ENCODE measurements at regions not wholly inside any gene's neighbourhood (a gene's known extent, or its start where the extent isn't known, plus 50 kb on each side); places are given as distances from the start of the nearest gene placed in this dataset.
A peak's percentile ranks its signal among the peaks of the same experiment; 100 is the strongest.

GRCh38 chr20:39602649-39603048, 640.5 kb downstream of the DHX35 start:
- DNase-seq, result no peak

GRCh38 chr20:39600871-39601270, 638.7 kb downstream of the DHX35 start:
- DNase-seq, result no peak

GRCh38 chr20:39600156-39600555, 638.0 kb downstream of the DHX35 start:
- DNase-seq, result no peak

DNA sequence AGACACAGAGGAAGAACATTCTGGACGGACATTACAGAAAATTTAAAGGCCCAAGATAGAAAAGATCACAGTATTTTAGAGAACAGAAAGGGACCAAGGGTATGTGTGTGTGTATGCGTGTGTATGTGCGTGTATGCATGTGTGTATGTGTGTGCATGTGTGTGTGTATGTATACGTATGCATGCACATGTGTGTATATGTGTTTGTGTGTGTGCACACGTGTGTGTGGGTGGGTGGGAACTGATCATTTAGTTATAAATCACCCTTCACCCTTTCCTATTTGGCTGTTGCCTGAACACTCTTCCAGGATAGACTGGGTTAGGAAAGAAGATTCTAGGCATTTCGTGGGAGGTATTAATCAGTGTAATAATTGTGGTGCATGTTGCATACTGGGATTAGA, 634.4 kb downstream of the DHX35 start:
- DNase-seq, result no peak

- no peak for DNase-seq
These were observed 630.2 kb downstream of the DHX35 start for GRCh38 chr20:39592371-39592770.

DNA sequence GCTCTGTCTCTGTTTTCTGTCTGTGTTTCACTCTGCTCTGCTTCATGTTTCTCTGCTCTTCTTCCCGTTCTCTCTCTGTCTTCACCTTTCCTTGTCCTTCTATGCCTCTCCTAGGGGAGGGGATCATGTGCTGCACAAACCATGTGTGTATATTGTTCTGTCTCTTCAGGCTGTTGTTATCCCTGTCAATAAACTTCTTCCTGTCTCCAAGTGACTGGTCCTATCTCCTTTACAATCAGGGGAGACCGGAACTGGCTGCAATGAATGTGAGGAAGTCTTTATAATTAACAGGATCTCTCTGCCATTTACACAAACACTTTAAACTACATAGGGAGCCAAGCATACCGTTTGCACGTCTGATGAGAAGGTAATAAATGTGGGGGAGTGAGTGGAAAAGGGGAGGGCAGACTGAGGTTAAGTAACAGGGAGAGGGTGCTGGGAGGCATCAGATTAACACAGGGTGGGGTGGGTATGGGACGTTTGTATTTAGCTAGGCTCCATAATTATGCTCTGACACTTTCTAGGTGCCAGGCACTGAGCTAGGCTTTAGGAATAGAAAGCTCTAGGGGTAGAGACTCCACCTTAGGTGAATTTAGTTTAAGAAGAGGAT, 626.1 kb downstream of the DHX35 start:
- peak; percentile 82 for DNase-seq

DNA sequence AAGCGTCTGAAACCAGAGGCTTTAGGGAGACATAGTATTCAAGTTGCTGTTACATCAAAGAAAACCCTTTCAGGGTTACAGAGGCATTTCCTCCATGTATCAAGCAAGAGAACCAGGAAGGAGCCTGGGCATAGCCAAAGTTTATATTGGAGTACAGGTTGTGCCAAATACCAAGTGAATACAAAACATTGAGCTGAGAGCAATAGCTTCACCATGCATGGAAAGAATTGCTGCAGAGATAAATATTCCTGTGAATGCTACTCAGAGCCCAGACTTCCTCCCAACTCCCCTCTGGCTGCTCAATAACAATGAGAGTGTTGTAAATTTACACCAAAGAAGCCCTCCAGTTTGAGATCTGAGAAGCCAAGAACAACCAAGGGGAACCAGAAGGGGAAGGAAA, 618.9 kb downstream of the DHX35 start:
- DNase-seq, result no peak

DNA sequence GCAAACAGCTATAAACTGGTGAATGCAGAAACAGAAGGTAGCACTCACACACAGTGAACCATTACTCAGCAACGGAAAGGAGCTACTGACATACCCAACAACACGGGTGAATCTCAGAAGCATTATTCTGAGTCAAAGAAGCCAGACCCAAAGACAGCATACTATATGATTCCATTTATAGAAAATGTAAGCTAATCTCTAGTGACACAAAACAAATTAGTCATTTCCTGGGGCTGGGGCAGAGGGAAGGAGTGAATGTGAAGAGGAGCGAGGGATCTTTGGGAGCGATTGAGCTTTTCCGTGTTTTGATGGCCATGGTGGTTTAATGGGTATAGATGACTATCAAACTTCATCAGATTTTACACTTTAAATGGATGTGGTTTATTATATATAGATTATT, 614.6 kb downstream of the DHX35 start:
- DNase-seq, result no peak

DNA sequence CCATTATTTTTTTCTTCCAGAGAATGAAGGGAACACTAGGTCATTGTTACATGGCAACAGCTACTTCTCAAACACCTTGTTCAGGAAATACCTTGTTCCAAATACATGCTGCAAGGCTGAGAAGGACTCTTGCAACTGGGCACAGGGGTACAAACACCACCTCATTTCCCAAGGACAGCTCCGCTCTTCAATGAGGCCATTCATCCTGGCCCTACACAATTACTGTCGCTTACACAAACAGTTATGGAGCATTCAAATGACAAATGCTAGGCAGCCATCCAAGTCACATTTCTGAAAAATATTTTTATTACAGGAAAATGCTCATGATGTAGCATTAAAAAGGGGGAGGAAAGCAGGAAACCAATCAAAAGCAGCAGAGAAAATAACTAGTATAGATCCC, 611.9 kb downstream of the DHX35 start:
- peak; percentile 50 for DNase-seq

- no peak for DNase-seq
These were observed 609.0 kb downstream of the DHX35 start for GRCh38 chr20:39571171-39571570.

GRCh38 chr20:39568109-39568508, 606.0 kb downstream of the DHX35 start:
- no peak for DNase-seq

DNA sequence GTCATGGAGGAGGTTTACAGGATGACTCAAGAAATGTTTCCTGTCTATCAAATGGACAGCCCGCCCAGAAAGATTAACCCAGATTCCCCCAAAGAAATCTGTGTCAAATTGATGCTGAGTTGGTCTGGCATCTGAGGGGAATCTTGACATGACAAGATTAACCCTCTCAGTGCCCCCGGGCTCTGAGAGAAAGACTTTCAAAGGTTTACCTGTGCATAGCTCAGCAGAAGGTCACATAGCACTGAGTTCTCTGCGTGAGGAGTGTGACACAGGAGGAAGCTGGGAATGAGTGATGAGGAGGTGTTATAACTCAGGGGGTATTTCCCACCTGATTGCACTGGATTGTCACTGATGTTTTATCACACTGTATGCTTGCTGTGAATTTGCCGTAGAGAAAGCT, 601.2 kb downstream of the DHX35 start:
- no peak for DNase-seq

GRCh38 chr20:39554341-39554740, 592.2 kb downstream of the DHX35 start:
- no peak for DNase-seq

DNA sequence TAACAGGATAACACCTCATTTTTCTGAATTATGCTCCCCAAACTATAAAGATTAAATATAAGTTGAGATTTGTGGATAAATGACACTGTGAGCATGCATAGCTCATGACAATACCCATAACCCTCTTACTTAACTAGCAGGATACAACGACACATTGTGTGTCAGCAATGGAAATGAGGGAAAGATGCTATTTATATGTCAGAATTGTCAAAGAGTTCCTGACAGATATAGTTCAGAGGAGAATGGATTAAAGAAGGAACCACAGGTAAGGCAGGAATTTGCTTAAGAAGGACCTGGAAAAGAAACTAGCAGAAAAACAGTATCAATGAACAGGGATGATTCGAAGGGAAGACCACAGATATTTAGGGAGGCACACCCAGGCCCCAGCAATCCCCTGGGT, 591.0 kb downstream of the DHX35 start:
- no peak for DNase-seq

DNA sequence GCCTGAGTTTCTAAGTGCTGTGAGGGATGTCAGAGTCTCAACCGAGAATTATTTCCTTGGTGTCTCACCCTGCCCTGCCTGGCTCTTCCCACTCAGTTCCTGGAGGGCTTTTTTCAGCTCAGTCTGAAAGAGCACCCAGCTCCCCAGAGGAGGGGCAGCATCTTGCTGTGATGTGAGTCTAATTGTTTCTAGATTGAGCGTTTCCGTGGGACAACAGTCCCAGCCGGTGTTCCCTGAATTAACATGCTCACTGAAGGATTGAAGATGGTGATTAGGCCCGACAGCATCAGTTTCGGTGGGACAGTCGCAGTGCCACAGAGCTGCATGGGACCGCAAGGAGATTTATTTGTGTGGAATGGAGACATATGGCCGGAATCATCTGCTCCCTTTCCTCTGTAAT, 587.6 kb downstream of the DHX35 start:
- DNase-seq, result no peak

- no peak for DNase-seq
These were observed 585.6 kb downstream of the DHX35 start for GRCh38 chr20:39547546-39548408.

- no peak for DNase-seq
These were observed 579.1 kb downstream of the DHX35 start for GRCh38 chr20:39541136-39541803.

GRCh38 chr20:39538317-39538716, 576.2 kb downstream of the DHX35 start:
- no peak for DNase-seq

DNA sequence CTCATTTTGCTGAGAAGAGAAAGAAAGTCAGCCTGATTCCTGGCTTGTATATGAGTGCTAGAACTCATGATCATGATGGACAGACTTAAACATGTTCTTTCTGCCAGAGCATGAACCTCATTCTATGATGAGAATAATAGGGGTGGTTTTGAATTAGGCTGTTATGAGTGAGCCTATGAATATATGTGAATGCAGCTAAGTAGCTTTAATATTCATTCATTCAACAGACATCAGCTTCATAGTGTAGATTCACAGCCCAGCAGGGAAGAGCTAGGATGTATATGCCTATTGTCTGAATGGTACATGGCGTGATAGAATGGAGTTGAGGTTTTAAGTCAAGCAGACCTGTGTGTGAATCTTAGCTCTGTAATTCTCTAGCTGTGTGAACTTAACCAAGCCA, 573.2 kb downstream of the DHX35 start:
- DNase-seq, result no peak

GRCh38 chr20:39534846-39535245, 572.7 kb downstream of the DHX35 start:
- DNase-seq, result no peak

- no peak for DNase-seq
These were observed 571.7 kb downstream of the DHX35 start for GRCh38 chr20:39533858-39534257.

DNA sequence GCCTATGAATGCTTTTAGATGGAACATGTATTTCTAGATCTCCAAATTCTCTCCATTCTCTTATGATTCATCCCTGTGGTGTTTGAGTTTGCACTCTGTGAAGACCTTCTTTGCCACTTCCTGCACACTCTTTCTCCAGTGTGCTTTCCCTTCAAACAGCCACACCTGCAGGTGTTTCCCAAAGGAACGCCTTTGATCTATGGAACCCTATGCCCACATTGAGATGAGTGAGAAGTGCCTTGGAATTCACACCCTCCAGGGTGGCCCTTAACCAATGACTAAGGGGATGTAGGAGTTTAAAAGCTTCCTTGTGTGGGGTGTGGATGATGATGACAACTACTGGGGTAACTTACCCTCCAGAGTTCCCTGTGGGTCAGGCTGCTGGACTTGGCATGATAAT, 570.1 kb downstream of the DHX35 start:
- no peak for DNase-seq

DNA sequence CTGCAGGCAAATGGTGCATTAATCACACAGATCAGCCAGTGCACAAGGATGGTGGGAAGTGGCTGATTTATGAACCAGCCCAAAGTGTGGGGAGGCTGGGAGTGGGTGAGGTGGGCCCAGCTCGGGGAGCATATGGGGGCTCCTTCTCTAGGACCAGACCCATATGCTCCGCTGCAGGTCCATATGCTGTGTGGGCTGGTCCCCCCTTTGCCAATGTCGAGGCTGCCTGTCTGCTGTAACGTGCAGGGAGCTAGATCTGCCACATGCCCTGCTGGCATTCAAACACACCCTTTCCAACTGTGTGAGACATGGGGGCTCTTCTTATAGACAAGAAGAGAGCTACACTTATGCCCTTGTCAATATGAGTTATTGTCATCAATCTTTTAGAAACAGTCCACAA, 566.3 kb downstream of the DHX35 start:
- DNase-seq, result no peak

DNA sequence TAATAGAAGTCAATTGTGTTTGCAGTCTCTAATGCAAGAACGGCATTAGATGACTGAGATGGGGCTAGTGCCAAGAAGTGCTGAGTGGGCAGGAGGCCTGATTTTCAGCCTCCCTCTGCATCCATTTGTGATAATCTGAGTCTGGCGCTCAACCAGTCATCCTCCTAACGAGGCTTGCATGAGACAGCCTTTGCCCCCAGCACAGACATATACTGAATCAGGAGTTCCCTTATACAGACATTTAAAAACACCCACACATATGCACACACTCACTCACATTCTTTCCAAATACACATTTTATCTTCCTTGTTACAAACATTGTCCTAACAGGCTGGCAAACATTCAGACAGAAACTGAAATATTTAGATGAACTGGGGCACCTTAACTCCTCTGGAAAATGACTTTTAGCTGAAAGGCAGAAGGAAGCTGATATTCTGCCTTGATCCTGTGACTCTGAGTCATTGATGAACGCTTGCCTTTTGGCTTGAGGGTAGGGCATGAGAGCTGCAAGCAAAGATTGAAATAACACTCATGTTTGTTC, 562.3 kb downstream of the DHX35 start:
- no peak for DNase-seq
